GM13976 (cell line): ENCODE measurements at regions not wholly inside any gene's neighbourhood (a gene's known extent, or its start where the extent isn't known, plus 50 kb on each side); places are given as distances from the start of the nearest gene placed in this dataset.
"Not testable (repeated sequence)": the region's sequence is repeated elsewhere in the genome, so short reads cannot be mapped to it uniquely, and the experiment has no call there.

Experiments
- DNase-seq: peaks from one replicate; pipeline ENCODE4 v3.0.0; 2012; ENCODE audit warnings: low spot score
- in situ Hi-C: fragments of 300-500 bp; cut with MboI; formaldehyde crosslinking; loops from one replicate; pipeline ENCODE4 v1.12.0; 2022; ENCODE audit warnings: low sequenced_read_pairs, mixed read lengths, inconsistent platforms; ENCODE audit not compliant: unreplicated experiment
- TF ChIP-seq, protein P1 (sequence below): IDR thresholded peaks from 2 replicates; pipeline ENCODE4 v1.5.1; 2012; ENCODE audit warnings: borderline replicate concordance, mild to moderate bottlenecking; ENCODE audit not compliant: insufficient read depth; ENCODE audit errors: extremely low read depth, missing control alignments, control extremely low read depth

DNA sequence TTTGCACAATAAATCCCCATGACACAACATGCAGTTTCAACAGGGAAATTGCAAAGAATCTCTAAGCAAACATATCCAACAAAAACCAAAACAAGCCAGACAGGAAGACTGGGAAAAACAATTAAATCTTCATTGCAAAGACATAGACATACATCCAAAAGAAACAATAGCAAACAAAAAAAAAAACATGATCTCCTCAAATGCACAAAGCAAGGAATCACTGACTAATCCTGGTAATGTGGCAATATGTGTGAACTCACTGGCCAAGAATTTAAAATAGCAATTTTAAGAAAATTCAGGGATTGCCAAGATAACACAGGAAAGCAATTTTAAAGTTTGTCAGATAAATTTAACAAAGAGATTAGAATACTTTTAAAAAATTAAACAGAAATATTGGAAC is 520.1 kb upstream of the SMC2 start:
- no peak for DNase-seq
- in situ Hi-C loops: no loop called here
- TF ChIP-seq, protein P1, sequence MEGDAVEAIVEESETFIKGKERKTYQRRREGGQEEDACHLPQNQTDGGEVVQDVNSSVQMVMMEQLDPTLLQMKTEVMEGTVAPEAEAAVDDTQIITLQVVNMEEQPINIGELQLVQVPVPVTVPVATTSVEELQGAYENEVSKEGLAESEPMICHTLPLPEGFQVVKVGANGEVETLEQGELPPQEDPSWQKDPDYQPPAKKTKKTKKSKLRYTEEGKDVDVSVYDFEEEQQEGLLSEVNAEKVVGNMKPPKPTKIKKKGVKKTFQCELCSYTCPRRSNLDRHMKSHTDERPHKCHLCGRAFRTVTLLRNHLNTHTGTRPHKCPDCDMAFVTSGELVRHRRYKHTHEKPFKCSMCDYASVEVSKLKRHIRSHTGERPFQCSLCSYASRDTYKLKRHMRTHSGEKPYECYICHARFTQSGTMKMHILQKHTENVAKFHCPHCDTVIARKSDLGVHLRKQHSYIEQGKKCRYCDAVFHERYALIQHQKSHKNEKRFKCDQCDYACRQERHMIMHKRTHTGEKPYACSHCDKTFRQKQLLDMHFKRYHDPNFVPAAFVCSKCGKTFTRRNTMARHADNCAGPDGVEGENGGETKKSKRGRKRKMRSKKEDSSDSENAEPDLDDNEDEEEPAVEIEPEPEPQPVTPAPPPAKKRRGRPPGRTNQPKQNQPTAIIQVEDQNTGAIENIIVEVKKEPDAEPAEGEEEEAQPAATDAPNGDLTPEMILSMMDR: no peak

DNA sequence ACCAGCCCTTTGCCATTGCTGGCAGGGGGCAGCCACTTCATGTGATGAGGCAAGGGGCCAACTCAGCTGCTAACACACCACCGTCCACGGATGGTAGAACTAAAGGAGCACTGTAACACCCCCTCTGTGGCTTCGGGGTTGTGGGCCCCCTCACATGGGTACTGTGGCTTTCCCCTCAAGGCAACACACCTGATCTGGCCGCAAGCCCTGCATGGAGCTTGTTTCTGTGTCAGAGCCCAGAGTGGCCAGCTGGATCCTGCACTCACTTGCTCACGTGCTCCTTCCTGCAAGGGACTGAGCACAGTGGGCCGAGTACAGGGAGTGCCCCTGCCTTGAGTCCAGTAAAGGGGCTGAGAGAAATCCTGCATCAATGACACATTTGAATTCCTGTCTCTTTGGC is 507.4 kb upstream of the SMC2 start:
- TF ChIP-seq, protein P1: no peak
- in situ Hi-C loops: no loop called here

DNA sequence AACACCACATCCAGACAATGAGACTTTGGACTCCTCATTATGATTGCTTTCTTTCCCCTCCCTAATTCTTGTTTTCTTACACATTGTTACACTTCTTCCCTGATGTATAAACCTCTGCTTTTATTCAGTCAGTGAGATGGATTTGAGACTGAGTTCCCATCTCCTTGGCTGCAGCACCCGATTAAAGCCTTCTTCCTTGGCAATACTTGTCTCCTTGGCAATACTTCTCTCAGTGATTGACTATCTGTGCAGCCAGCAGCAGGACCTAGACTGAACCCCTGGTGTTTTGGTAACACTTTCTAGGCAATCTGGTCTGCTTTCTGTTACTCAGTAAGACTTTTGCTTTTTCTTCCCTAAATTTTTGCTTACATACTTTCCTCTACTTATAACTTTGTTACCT is 492.8 kb upstream of the SMC2 start:
- in situ Hi-C loops: no loop called here
- TF ChIP-seq, protein P1: no peak

More for the DNA sequence above, 507.4 kb upstream of the SMC2 start:
- DNase-seq: no peak

DNA sequence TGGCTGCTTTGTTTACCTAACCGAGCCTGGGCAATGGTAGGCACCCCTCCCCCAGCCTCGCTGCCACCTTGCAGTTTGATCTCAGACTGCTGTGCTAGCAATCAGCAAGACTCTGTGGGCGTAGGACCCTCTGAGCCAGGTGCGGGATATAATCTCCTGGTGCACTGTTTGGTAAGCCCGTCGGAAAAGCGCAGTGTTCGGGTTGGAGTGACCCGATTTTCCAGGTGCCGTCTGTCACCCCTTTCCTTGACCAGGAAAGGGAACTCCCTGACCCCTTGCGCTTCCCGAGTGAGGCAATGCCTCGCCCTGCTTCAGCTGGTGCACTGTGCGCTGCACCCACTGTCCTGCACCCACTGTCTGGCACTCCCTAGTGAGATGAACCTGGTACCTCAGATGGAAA is 482.2 kb upstream of the SMC2 start:
- DNase-seq, in situ Hi-C loops: not testable (repeated sequence)

More for the DNA sequence above, 492.8 kb upstream of the SMC2 start:
- no peak for DNase-seq

DNA sequence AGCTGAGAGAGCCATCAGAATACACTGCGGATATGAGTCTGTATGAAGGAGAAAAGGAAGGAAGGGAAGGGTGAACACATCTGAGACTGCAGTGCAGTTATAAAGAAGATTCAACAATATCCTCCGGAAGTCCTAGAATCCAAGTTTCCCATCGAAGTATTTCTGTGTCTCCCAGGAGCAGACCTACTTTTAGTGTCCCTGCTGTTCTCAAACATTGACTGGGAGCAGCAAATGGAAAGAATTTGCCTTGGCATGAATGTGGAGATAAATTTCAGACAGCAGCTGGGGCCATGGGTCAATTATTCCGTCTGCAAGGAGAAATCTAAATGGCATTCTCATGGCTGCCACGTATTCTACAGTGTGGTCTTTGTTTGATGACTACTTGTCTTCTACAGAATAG is 478.1 kb upstream of the SMC2 start:
- DNase-seq: no peak
- in situ Hi-C loops: no loop called here
- TF ChIP-seq, protein P1: no peak

DNA sequence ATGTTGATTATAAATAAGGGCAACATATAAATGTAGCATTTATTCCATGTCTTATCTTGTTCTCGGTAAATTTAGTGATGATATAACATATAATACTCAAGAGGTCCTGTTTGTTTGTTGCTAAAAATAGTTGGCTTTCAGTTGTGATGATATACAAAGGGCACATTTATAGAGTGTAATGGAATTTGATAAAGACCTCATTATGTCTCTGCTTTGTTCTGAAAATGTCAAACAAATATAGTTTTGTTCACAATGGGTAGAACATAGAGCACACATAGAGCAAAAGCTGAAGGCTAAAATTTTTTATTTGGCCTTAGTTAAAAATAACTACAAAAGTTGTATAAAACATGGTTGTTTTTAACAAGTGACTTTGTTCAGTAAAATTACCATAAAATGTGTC is 477.1 kb upstream of the SMC2 start:
- TF ChIP-seq, protein P1: no peak
- no peak for DNase-seq
- in situ Hi-C loops: no loop called here

DNA sequence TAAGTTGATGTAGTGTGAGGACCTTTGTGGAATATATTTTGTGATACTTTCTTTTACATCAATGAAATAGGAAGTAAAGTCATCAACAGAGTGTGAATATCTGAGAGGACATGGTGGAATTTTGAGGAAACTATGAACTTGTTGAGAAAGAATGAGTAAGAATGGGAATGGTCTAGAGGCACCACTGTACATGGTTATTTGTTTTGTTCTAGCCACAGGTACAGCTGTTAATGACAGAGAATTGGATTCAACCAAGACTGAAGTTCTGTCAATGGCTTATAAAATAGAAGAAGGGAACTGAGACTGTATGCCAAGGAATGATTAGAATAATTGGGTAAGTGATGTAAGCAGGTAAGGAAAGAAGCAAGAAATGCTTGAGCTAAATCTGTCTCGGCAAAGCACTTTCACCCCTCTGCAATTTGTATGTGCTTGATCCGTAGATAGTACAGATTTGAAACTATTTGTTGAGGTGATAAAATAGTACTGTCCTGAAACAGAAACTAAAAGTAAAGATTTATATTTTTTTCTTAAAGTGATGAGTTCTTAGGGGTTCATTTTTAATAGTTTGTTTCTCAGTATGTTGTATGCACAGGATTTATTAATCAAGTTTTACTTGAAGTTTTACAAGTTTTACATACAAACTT is 468.8 kb upstream of the SMC2 start:
- no peak for DNase-seq
- TF ChIP-seq, protein P1: no peak
- in situ Hi-C loops: no loop called here
